ENCODE measurements at regions not wholly inside any gene's neighbourhood (a gene's known extent, or its start where the extent isn't known, plus 50 kb on each side); places are given as distances from the start of the nearest gene placed in this dataset.
"Not testable (repeated sequence)": the region's sequence is repeated elsewhere in the genome, so short reads cannot be mapped to it uniquely, and the experiment has no call there.

DNA sequence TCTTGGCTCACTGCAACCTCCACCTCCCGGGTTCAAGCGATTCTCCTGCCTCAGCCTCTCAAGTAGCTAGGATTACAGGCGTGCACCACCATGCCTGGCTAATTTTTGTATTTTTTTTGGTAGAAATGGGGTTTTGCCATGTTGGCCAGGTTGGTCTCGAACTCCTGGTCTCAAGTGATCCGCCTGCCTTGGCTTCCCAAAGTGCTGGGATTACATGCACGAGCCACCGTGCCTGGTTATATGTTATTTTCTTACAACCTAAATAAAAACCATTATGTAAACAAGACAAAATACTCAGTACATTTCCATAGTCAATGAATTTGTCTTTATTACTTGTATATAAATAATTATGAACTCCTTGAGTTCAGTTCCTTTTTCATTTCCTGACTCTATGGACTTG, 75.7 kb upstream of the TPTE start:
- H3K27me3 ChIP-seq (ENCODE audit: control insufficient read depth, insufficient read depth, low read length); H3K27ac ChIP-seq (ENCODE audit: low read depth, low read length); DNase-seq (ENCODE audit: low read depth, low spot score); H3K4me3 ChIP-seq (ENCODE audit: low read depth, low read length); CTCF ChIA-PET; POLR2A ChIA-PET: not testable (repeated sequence)
- H3K9me3 ChIP-seq (ENCODE audit: control insufficient read depth, insufficient read depth, low read length) = peaks cover 21% of the 10 kb centered on the region

GRCh38 chr21:10449451-10449850, 71.9 kb upstream of the TPTE start:
- H3K27ac ChIP-seq (ENCODE audit: low read depth, low read length); POLR2A ChIA-PET; CTCF ChIA-PET; H3K27me3 ChIP-seq (ENCODE audit: control insufficient read depth, insufficient read depth, low read length); H3K4me3 ChIP-seq (ENCODE audit: low read depth, low read length); DNase-seq (ENCODE audit: low read depth, low spot score): not testable (repeated sequence)
- peaks cover 17% of the 10 kb centered on the region for H3K9me3 ChIP-seq (ENCODE audit: control insufficient read depth, insufficient read depth, low read length)

DNA sequence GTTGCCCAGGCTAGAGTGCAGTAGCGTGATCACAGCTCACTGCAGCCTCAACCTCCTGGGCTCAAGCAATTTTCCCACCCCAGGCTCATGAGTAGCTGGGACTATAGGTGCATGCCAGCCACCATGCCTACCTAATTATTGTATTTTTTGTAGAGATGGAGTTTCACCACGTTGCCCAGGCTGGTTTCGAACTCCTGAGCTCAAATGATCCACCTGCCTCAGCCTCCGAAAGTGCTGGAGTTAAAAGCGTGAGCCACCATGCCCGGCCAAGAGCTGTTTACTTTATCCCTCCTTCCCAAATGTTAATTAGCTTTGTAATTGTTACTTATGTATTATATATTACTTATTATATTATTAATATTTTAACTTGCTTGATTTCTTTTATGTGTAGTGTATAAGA, 70.1 kb upstream of the TPTE start:
- H3K4me3 ChIP-seq (ENCODE audit: low read depth, low read length); H3K27ac ChIP-seq (ENCODE audit: low read depth, low read length); H3K27me3 ChIP-seq (ENCODE audit: control insufficient read depth, insufficient read depth, low read length); DNase-seq (ENCODE audit: low read depth, low spot score); POLR2A ChIA-PET; CTCF ChIA-PET: not testable (repeated sequence)
- peaks cover 14% of the 10 kb centered on the region for H3K9me3 ChIP-seq (ENCODE audit: control insufficient read depth, insufficient read depth, low read length)

GRCh38 chr21:10457765-10458164, 63.6 kb upstream of the TPTE start:
- H3K4me3 ChIP-seq (ENCODE audit: low read depth, low read length); CTCF ChIA-PET; DNase-seq (ENCODE audit: low read depth, low spot score); POLR2A ChIA-PET; H3K27ac ChIP-seq (ENCODE audit: low read depth, low read length); H3K27me3 ChIP-seq (ENCODE audit: control insufficient read depth, insufficient read depth, low read length): not testable (repeated sequence)
- H3K9me3 ChIP-seq (ENCODE audit: control insufficient read depth, insufficient read depth, low read length) = peaks cover 12% of the 10 kb centered on the region

DNA sequence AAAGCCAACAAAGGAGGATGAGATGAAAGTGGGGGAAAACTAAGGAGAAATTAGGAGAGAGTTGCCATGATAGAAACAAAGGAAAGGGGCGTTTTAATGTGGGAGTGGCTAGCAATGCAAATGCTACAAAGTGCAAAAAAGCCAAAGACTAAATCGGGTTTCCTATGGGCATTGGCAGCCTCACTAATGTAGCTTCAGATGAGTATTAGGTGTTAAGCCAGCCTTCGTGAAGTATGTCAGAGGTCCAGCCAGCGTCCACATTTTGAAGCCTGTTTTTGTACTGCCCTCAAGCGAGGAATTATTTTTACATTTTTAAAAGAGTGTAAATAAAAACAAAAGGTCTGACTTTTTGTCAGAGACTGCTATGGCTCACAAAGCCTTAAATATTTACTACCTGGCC, 60.4 kb upstream of the TPTE start:
- H3K27ac ChIP-seq (ENCODE audit: low read depth, low read length); CTCF ChIA-PET; H3K27me3 ChIP-seq (ENCODE audit: control insufficient read depth, insufficient read depth, low read length); DNase-seq (ENCODE audit: low read depth, low spot score); H3K4me3 ChIP-seq (ENCODE audit: low read depth, low read length); POLR2A ChIA-PET: not testable (repeated sequence)
- H3K9me3 ChIP-seq (ENCODE audit: control insufficient read depth, insufficient read depth, low read length) = peaks cover 20% of the 10 kb centered on the region

- H3K9me3 ChIP-seq (ENCODE audit: control insufficient read depth, insufficient read depth, low read length) = peaks cover 17% of the 10 kb centered on the region
- POLR2A ChIA-PET; CTCF ChIA-PET; DNase-seq (ENCODE audit: low read depth, low spot score); H3K27me3 ChIP-seq (ENCODE audit: control insufficient read depth, insufficient read depth, low read length); H3K27ac ChIP-seq (ENCODE audit: low read depth, low read length); H3K4me3 ChIP-seq (ENCODE audit: low read depth, low read length): not testable (repeated sequence)
Measured at GRCh38 chr21:10461445-10461844, 59.9 kb upstream of the TPTE start.

DNA sequence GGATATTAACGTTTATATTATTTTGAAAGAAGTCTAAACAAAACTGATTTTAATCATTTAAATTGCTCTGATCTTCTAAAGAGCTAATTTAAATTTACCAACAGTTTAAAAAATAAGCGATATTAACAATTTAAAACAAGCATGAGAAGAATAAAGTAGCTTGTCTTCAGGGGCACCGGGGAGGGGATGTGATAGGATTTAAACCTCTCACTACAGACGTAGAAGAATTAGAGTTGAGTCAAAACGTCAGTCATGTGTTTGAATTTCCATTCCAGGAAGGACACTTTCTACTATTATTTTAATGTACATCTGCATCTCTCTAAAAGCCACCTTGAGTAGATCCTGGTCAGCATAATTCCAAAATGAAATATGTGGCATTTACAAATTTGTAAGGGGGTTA, 58.2 kb upstream of the TPTE start:
- Histone ChIP-seq H3K27ac (ENCODE audit: low read depth, low read length) (no peak overlapping the region), H3K27me3 (ENCODE audit: control insufficient read depth, insufficient read depth, low read length) (no peaks in the 10 kb centered on the region), H3K4me3 (ENCODE audit: low read depth, low read length) (no peak overlapping the region), H3K9me3 (ENCODE audit: control insufficient read depth, insufficient read depth, low read length) (peaks cover 16% of the 10 kb centered on the region)
- CTCF ChIA-PET = no interaction called here
- DNase-seq (ENCODE audit: low read depth, low spot score) = no peak
- TF ChIP-seq, protein P1, sequence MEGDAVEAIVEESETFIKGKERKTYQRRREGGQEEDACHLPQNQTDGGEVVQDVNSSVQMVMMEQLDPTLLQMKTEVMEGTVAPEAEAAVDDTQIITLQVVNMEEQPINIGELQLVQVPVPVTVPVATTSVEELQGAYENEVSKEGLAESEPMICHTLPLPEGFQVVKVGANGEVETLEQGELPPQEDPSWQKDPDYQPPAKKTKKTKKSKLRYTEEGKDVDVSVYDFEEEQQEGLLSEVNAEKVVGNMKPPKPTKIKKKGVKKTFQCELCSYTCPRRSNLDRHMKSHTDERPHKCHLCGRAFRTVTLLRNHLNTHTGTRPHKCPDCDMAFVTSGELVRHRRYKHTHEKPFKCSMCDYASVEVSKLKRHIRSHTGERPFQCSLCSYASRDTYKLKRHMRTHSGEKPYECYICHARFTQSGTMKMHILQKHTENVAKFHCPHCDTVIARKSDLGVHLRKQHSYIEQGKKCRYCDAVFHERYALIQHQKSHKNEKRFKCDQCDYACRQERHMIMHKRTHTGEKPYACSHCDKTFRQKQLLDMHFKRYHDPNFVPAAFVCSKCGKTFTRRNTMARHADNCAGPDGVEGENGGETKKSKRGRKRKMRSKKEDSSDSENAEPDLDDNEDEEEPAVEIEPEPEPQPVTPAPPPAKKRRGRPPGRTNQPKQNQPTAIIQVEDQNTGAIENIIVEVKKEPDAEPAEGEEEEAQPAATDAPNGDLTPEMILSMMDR (IDR thresholded peaks at IDR 0.05; ENCODE audit: low read depth, low read length) = no peak
- POLR2A ChIA-PET = no interaction called here

DNA sequence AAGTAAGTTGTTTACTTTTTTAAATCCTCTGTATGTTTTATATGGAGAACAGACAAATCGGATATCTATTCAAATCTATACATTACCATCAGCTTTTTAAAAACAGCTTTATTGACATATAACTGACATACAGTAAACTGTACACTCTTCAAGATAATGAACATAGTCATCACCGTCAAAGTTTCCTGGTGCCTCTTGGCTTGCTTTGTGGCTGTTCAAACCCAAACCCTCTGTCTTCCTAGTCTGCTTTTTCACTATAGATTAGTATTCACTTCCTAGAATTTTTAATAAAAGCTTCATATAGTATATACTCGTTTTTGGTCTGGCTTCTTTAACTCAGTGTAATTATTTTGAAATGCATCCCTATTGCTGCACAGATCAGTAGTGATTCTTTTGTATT, 56.4 kb upstream of the TPTE start:
- ChIA-PET CTCF (no interaction called here), POLR2A (no interaction called here)
- Histone ChIP-seq H3K4me3 (ENCODE audit: low read depth, low read length) (no peak overlapping the region), H3K9me3 (ENCODE audit: control insufficient read depth, insufficient read depth, low read length) (peaks cover 13% of the 10 kb centered on the region), H3K27ac (ENCODE audit: low read depth, low read length) (no peak overlapping the region), H3K27me3 (ENCODE audit: control insufficient read depth, insufficient read depth, low read length) (no peaks in the 10 kb centered on the region)
- no peak for DNase-seq (ENCODE audit: low read depth, low spot score)
- TF ChIP-seq, protein P1 (IDR thresholded peaks at IDR 0.05; ENCODE audit: low read depth, low read length) = no peak

DNA sequence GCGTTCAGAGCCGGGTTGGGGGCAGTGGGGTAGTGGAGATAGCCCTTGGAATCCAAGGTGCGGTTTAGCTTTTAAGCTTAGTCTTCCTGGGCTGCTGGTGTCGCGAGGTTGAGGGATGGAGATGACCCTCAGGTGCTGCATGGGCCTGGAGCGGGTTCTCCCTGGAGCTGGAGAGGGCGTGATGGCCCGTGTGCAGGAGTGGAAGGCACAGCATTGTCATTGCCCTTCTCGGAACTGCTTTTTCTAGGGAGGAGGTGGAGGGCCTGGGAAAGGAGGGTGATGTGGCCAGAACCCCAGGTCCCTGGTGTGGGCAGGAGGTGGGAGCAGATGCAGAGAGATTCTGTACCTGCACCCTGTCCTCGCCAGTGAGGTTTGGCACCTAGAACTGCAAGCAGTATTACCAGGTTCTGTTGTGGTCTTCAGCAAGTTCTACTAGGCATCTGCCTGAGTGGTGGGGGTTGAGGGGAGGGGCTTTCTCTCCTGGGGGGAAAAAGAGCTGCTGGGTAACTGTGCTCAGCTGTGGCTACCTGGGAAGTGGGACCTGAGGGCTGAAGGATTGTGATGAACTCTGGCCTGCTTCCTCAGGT, 55.8 kb upstream of the TPTE start:
- DNase-seq (ENCODE audit: low read depth, low spot score); POLR2A ChIA-PET; H3K27me3 ChIP-seq (ENCODE audit: control insufficient read depth, insufficient read depth, low read length); H3K4me3 ChIP-seq (ENCODE audit: low read depth, low read length); CTCF ChIA-PET; H3K27ac ChIP-seq (ENCODE audit: low read depth, low read length): not testable (repeated sequence)
- peaks cover 13% of the 10 kb centered on the region for H3K9me3 ChIP-seq (ENCODE audit: control insufficient read depth, insufficient read depth, low read length)

All from AG04450 (cell line).